Hepatocyte (in vitro differentiated cells): ENCODE measurements at regions not wholly inside any gene's neighbourhood (a gene's known extent, or its start where the extent isn't known, plus 50 kb on each side); places are given as distances from the start of the nearest gene placed in this dataset.

Experiments used
- DNase-seq: peaks from one replicate; pipeline ENCODE4 v3.0.0-alpha.2; 2016; ENCODE audit warnings: low spot score
- H2AFZ ChIP-seq: fragments of 200-600 bp; sonication (generic); 2 replicates; pipeline ENCODE4 v1.6.0; 2016; ENCODE audit warnings: antibody characterized with exemption, mild to moderate bottlenecking
- H3K27ac ChIP-seq: fragments of 200-600 bp; sonication (generic); 2 replicates; pipeline ENCODE4 v1.5.1; 2016; ENCODE audit warnings: mild to moderate bottlenecking
- H3K27me3 ChIP-seq: fragments of 200-600 bp; sonication (generic); 2 replicates; pipeline ENCODE4 v1.6.1; 2016
- H3K36me3 ChIP-seq: fragments of 200-600 bp; sonication (generic); replicated peaks from 2 replicates; pipeline ENCODE4 v1.5.1; 2016; ENCODE audit warnings: low read depth; ENCODE audit not compliant: insufficient read depth
- H3K4me1 ChIP-seq: fragments of 200-600 bp; sonication (generic); 2 replicates; pipeline ENCODE4 v1.5.1; 2016; ENCODE audit warnings: mild to moderate bottlenecking, moderate library complexity; ENCODE audit not compliant: insufficient read depth
- H3K4me2 ChIP-seq: fragments of 200-600 bp; sonication (generic); 2 replicates; pipeline ENCODE4 v1.6.0; 2016
- H3K4me3 ChIP-seq: fragments of 200-600 bp; sonication (generic); 2 replicates; pipeline ENCODE4 v1.5.1; 2016; ENCODE audit warnings: mild to moderate bottlenecking
- H3K79me2 ChIP-seq: fragments of 200-600 bp; sonication (generic); 2 replicates; pipeline ENCODE4 v1.6.0; 2017; ENCODE audit warnings: mild to moderate bottlenecking
- H3K9me2 ChIP-seq: fragments of 200-600 bp; sonication (generic); replicated peaks from 2 replicates; pipeline ENCODE4 v1.6.0; 2017; ENCODE audit warnings: mild to moderate bottlenecking; ENCODE audit not compliant: insufficient read depth
- H3K9me3 ChIP-seq: fragments of 200-600 bp; sonication (generic); 2 replicates; pipeline ENCODE4 v1.5.1; 2016; ENCODE audit warnings: low read depth, mild to moderate bottlenecking
- H4K20me1 ChIP-seq: fragments of 200-600 bp; sonication (generic); 2 replicates; pipeline ENCODE4 v1.6.0; 2016; ENCODE audit warnings: mild to moderate bottlenecking; ENCODE audit not compliant: insufficient read depth, poor library complexity, severe bottlenecking
- EZH2 ChIP-seq: fragments of 200-600 bp; sonication (generic); IDR thresholded peaks from 2 replicates; pipeline ENCODE4 v1.6.1; 2016; ENCODE audit warnings: antibody characterized with exemption, mild to moderate bottlenecking, borderline replicate concordance
- EZH2phosphoT487 ChIP-seq: fragments of 200-600 bp; sonication (generic); IDR thresholded peaks from one replicate; pipeline ENCODE4 v1.6.1; 2018; ENCODE audit warnings: antibody characterized with exemption, mild to moderate bottlenecking, low read depth, moderate library complexity; ENCODE audit not compliant: unreplicated experiment, severe bottlenecking
- whole genome bisulfite sequencing: methylation state at CpG from one replicate; pipeline ENCODE4 v1.1.6; 2016; ENCODE audit warnings: low lambda C conversion rate; ENCODE audit errors: missing lambda C conversion rate; 5-methylcytosine and 5-hydroxymethylcytosine counted together
- TF ChIP-seq, protein P1 (sequence below): fragments of 200-600 bp; sonication (generic); IDR thresholded peaks from 2 replicates; pipeline ENCODE4 v1.5.1; 2016; ENCODE audit warnings: antibody characterized with exemption, mild to moderate bottlenecking; ENCODE audit not compliant: poor library complexity

GRCh38 chr4:160265014-160265413, 1162.1 kb downstream of the RAPGEF2 start:
- Histone ChIP-seq H3K36me3 (no peaks in the 10 kb centered on the region), H3K27ac (no peak overlapping the region), H3K4me3 (no peak overlapping the region), H3K9me3 (no peaks in the 10 kb centered on the region), H2AFZ (no peak overlapping the region), H3K4me2 (no peak overlapping the region), H3K4me1 (no peaks in the 10 kb centered on the region), H3K9me2 (no peaks in the 10 kb centered on the region), H3K27me3 (no peaks in the 10 kb centered on the region), H3K79me2 (no peaks in the 10 kb centered on the region), H4K20me1 (no peaks in the 10 kb centered on the region)
- TF ChIP-seq, protein P1, sequence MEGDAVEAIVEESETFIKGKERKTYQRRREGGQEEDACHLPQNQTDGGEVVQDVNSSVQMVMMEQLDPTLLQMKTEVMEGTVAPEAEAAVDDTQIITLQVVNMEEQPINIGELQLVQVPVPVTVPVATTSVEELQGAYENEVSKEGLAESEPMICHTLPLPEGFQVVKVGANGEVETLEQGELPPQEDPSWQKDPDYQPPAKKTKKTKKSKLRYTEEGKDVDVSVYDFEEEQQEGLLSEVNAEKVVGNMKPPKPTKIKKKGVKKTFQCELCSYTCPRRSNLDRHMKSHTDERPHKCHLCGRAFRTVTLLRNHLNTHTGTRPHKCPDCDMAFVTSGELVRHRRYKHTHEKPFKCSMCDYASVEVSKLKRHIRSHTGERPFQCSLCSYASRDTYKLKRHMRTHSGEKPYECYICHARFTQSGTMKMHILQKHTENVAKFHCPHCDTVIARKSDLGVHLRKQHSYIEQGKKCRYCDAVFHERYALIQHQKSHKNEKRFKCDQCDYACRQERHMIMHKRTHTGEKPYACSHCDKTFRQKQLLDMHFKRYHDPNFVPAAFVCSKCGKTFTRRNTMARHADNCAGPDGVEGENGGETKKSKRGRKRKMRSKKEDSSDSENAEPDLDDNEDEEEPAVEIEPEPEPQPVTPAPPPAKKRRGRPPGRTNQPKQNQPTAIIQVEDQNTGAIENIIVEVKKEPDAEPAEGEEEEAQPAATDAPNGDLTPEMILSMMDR, result no peak
- TF ChIP-seq EZH2 (no peak), EZH2phosphoT487 (no peak)
- DNase-seq, result no peak
- 10% methylated on average over 1 of the region's 1 CpG for WGBS

GRCh38 chr4:160265836-160266235, 1163.0 kb downstream of the RAPGEF2 start:
- no peaks in the 10 kb centered on the region for H3K36me3 ChIP-seq
- 74% methylated on average over 2 of the region's 2 CpGs for WGBS
- no peak overlapping the region for H2AFZ ChIP-seq
- no peak overlapping the region for H3K4me3 ChIP-seq
- TF ChIP-seq EZH2 (no peak), EZH2phosphoT487 (no peak)
- TF ChIP-seq, protein P1, result no peak
- no peak for DNase-seq
- H3K27me3 ChIP-seq, result no peaks in the 10 kb centered on the region
- H3K4me1 ChIP-seq, result no peaks in the 10 kb centered on the region
- no peaks in the 10 kb centered on the region for H3K9me2 ChIP-seq
- no peaks in the 10 kb centered on the region for H3K9me3 ChIP-seq
- H3K27ac ChIP-seq, result no peak overlapping the region
- no peaks in the 10 kb centered on the region for H3K79me2 ChIP-seq
- H4K20me1 ChIP-seq, result no peaks in the 10 kb centered on the region
- H3K4me2 ChIP-seq, result no peak overlapping the region

GRCh38 chr4:160276785-160277325, 1174.0 kb downstream of the RAPGEF2 start:
- no peak overlapping the region for H2AFZ ChIP-seq
- H3K27ac ChIP-seq, result no peak overlapping the region
- DNase-seq, result no peak
- H3K4me3 ChIP-seq, result no peak overlapping the region
- H3K9me3 ChIP-seq, result no peaks in the 10 kb centered on the region
- no peaks in the 10 kb centered on the region for H3K27me3 ChIP-seq
- no peaks in the 10 kb centered on the region for H3K4me1 ChIP-seq
- TF ChIP-seq, protein P1, result no peak
- no peak for TF ChIP-seq EZH2
- TF ChIP-seq EZH2phosphoT487, result no peak
- H4K20me1 ChIP-seq, result no peaks in the 10 kb centered on the region
- H3K4me2 ChIP-seq, result no peak overlapping the region
- WGBS, result 51% methylated on average over 3 of the region's 3 CpGs
- H3K79me2 ChIP-seq, result no peaks in the 10 kb centered on the region
- no peaks in the 10 kb centered on the region for H3K36me3 ChIP-seq
- H3K9me2 ChIP-seq, result no peaks in the 10 kb centered on the region

GRCh38 chr4:160283081-160283480, 1180.2 kb downstream of the RAPGEF2 start:
- Histone ChIP-seq H3K36me3 (no peaks in the 10 kb centered on the region), H3K27me3 (no peaks in the 10 kb centered on the region), H3K79me2 (no peaks in the 10 kb centered on the region), H3K4me1 (no peaks in the 10 kb centered on the region), H3K9me2 (no peaks in the 10 kb centered on the region), H2AFZ (no peak overlapping the region), H4K20me1 (no peaks in the 10 kb centered on the region), H3K4me3 (no peak overlapping the region), H3K9me3 (no peaks in the 10 kb centered on the region), H3K4me2 (no peak overlapping the region), H3K27ac (no peak overlapping the region)
- TF ChIP-seq, protein P1, result no peak
- no peak for TF ChIP-seq EZH2phosphoT487
- no peak for TF ChIP-seq EZH2
- no peak for DNase-seq
- WGBS, result 27% methylated on average over 1 of the region's 1 CpG
